Activated naive CD4-positive, alpha-beta T cell treated with anti-CD3 and anti-CD28 coated beads, Interleukin-2, amount 50 U/mL, for 24 hours (primary cell): ENCODE measurements at regions not wholly inside any gene's neighbourhood (a gene's known extent, or its start where the extent isn't known, plus 50 kb on each side); places are given as distances from the start of the nearest gene placed in this dataset.
"Not testable (repeated sequence)": the region's sequence is repeated elsewhere in the genome, so short reads cannot be mapped to it uniquely, and the experiment has no call there.

ENCODE experiments used
- H3K27ac Mint-ChIP-seq: one replicate; pipeline ENCODE4 v1.8.0; 2021; ENCODE audit warnings: mild to moderate bottlenecking, mixed read lengths
- H3K27me3 Mint-ChIP-seq: one replicate; pipeline ENCODE4 v1.8.0; 2021; ENCODE audit warnings: mixed read lengths
- H3K36me3 Mint-ChIP-seq: one replicate; pipeline ENCODE4 v1.8.0; 2021; ENCODE audit warnings: mixed read lengths
- H3K4me1 Mint-ChIP-seq: one replicate; pipeline ENCODE4 v1.8.0; 2021; ENCODE audit warnings: mixed read lengths
- H3K4me3 Mint-ChIP-seq: one replicate; pipeline ENCODE4 v1.8.0; 2021; ENCODE audit warnings: mild to moderate bottlenecking, mixed read lengths
- H3K9me3 Mint-ChIP-seq: one replicate; pipeline ENCODE4 v1.8.0; 2021; ENCODE audit warnings: mixed read lengths

DNA sequence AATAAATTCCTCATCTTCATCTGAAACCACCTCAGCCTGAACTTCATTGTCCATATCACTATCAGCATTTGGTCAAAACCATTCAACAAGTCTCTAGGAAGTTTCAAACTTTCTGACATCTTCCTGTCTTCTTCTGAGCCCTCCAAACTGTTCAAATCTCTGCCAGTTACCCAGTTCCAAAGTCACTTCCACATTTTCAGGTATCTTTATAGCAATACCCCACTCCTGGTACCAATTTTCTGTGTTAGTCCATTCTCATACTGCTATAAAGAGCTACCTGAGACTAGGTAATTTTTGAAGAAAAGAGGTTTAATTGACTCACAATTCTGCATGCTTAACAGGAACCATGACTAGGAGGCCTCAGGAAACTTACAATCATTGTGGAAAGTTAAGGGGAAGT, 250.4 kb downstream of the SLITRK6 start:
- H3K4me1 Mint-ChIP-seq, H3K27ac Mint-ChIP-seq, H3K4me3 Mint-ChIP-seq, H3K9me3 Mint-ChIP-seq, H3K27me3 Mint-ChIP-seq, H3K36me3 Mint-ChIP-seq: not testable (repeated sequence)

DNA sequence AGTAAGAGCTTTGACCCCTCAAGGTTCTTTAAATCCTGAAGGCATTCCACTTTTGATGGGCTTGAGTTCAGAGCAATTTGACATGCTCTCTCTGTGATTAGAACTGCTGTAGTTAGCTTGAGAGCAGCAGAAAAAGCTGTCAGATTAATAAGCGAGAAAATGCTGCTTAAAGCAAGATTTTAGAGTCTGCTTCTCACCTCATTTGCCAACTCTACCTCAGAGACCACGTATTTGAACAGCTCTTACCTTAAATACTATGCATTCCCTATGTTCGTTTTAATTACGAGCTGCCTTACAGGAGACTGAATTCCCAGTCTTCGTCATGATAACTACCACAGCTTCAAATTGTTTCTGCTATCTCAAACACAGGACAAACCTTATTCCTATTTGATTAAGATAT, 253.4 kb downstream of the SLITRK6 start:
- no peak overlapping the region for H3K27ac Mint-ChIP-seq
- H3K4me3 Mint-ChIP-seq: no peak overlapping the region
- no peaks in the 10 kb centered on the region for H3K27me3 Mint-ChIP-seq
- no peaks in the 10 kb centered on the region for H3K36me3 Mint-ChIP-seq
- peaks cover 13% of the 10 kb centered on the region for H3K4me1 Mint-ChIP-seq
- H3K9me3 Mint-ChIP-seq: peaks cover 10% of the 10 kb centered on the region

DNA sequence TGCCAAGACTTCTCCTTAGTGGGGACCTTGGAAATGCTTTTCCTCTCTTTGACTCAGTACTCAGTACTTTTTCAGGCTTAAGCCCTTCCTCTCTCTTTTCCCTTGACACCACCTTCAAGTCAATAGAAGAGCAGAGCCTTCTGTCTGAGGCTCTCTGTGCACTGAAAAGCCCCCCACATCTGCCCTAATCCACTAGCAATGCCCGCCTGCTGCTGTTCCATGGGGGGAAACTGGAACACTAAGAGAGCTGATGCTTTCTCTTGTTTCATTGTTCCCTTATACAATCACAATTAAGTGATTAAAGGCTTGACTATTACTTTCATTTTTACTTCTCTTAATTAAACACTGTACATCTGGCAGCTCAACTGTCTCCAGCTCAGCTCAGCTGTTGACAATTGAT, 254.5 kb downstream of the SLITRK6 start:
- Mint-ChIP-seq H3K4me3 (no peak overlapping the region), H3K4me1 (peaks cover 13% of the 10 kb centered on the region), H3K27me3 (no peaks in the 10 kb centered on the region), H3K27ac (no peak overlapping the region), H3K9me3 (peaks cover 10% of the 10 kb centered on the region), H3K36me3 (no peaks in the 10 kb centered on the region)

DNA sequence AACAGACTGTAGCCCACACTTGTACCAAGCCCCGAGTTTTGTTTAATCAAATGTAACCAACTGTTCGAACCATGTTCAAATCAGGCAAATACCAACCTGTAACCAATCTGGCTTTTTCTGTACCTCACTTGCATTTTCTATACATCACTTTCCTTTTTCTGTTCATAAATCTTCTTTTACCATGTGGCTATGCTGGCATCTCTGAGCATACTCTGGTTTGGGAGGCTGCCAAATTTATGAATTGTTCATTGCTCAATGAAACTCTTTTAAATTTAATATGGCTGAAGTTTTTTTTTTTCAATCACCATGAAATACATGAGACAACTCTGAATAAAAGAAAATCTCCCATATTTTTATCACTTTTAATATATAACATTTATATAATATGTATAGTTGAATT, 256.1 kb downstream of the SLITRK6 start:
- H3K27ac Mint-ChIP-seq: no peak overlapping the region
- H3K27me3 Mint-ChIP-seq: no peaks in the 10 kb centered on the region
- H3K36me3 Mint-ChIP-seq: no peaks in the 10 kb centered on the region
- H3K4me3 Mint-ChIP-seq: no peak overlapping the region
- H3K9me3 Mint-ChIP-seq: peaks cover 4% of the 10 kb centered on the region
- H3K4me1 Mint-ChIP-seq: peaks cover 13% of the 10 kb centered on the region

DNA sequence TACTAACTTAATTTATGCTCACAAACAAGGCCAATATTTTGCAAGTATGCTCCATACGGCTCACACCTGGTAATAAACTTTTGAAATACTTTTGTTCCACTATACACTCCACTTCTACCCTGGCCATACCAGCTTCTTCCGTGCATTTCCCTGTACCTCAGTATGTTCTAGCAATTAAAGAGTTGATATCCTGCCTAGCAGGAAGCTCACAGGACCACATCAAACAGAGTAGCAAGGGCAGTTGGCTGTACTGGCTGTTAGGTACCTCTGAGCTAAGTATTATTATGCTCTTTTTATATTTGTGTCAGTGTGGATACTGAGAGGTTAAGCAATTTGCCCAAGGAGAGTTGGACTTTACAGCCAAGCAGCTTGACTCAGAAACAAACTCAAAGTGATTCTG, 257.7 kb downstream of the SLITRK6 start:
- H3K4me1 Mint-ChIP-seq: peaks cover 13% of the 10 kb centered on the region
- H3K27me3 Mint-ChIP-seq: no peaks in the 10 kb centered on the region
- no peak overlapping the region for H3K27ac Mint-ChIP-seq
- peaks cover 4% of the 10 kb centered on the region for H3K9me3 Mint-ChIP-seq
- no peaks in the 10 kb centered on the region for H3K36me3 Mint-ChIP-seq
- H3K4me3 Mint-ChIP-seq: no peak overlapping the region

DNA sequence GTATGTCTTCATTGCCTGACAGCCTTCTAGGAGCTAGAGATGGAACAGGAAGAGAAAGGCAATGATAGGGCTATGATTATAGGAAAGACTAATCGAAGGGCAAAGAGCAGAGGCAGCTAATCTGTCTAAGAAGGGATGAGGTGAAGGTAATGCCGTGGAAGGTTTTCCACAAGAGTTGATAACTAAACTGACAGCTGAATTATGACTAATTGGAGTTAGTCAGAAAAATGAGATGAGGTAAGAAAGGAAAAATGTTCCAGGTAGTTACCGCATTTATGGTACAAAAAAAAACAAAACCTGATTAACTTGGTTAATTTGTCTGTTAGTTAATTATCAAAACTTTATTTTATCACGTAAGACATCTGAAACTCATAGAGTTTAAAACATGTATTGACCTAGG, 260.3 kb downstream of the SLITRK6 start:
- H3K4me1 Mint-ChIP-seq: peaks cover 13% of the 10 kb centered on the region
- no peaks in the 10 kb centered on the region for H3K27me3 Mint-ChIP-seq
- H3K27ac Mint-ChIP-seq: no peak overlapping the region
- no peaks in the 10 kb centered on the region for H3K36me3 Mint-ChIP-seq
- no peaks in the 10 kb centered on the region for H3K9me3 Mint-ChIP-seq
- no peak overlapping the region for H3K4me3 Mint-ChIP-seq

DNA sequence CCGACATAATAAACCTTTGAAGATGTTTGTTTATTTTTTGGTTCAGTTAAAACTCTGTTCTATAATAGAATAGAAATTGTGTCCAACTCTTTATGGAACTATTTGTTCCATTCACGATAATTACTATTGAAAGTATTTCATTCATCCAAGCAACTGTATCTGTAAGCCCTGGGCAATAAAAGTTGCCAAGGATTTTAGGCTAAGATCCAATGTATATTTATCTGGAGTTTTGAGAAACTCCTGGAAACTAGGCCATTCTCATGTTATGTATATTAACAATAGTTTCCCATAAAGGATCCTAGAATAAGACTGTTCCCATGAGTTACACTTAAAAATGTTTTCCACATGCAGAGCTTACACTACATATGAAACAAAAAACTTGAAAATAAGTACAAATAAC, 261.6 kb downstream of the SLITRK6 start:
- Mint-ChIP-seq H3K27me3 (no peaks in the 10 kb centered on the region), H3K4me3 (no peak overlapping the region), H3K4me1 (peaks cover 13% of the 10 kb centered on the region), H3K27ac (no peak overlapping the region), H3K9me3 (no peaks in the 10 kb centered on the region), H3K36me3 (no peaks in the 10 kb centered on the region)

DNA sequence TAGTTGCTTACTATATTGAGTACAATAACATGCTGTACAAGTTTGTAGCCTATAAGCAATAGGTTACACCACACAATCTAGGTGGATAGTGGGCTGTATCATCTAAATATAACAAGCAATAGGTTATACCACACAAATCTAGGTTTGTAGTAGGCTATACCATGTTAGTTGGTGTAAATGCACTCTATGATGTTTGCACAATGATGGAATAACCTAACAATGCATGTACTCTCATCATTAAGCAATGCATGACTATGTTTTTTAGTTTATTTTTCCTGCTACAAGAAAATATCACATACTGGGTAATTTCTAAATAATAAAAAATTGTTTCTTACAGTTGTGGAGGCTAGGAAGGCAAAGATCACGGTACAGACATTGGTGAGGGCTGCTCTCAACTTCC, 262.5 kb downstream of the SLITRK6 start:
- Mint-ChIP-seq H3K27ac (no peak overlapping the region), H3K9me3 (no peaks in the 10 kb centered on the region), H3K4me1 (peaks cover 8% of the 10 kb centered on the region), H3K36me3 (no peaks in the 10 kb centered on the region), H3K4me3 (no peak overlapping the region), H3K27me3 (no peaks in the 10 kb centered on the region)

DNA sequence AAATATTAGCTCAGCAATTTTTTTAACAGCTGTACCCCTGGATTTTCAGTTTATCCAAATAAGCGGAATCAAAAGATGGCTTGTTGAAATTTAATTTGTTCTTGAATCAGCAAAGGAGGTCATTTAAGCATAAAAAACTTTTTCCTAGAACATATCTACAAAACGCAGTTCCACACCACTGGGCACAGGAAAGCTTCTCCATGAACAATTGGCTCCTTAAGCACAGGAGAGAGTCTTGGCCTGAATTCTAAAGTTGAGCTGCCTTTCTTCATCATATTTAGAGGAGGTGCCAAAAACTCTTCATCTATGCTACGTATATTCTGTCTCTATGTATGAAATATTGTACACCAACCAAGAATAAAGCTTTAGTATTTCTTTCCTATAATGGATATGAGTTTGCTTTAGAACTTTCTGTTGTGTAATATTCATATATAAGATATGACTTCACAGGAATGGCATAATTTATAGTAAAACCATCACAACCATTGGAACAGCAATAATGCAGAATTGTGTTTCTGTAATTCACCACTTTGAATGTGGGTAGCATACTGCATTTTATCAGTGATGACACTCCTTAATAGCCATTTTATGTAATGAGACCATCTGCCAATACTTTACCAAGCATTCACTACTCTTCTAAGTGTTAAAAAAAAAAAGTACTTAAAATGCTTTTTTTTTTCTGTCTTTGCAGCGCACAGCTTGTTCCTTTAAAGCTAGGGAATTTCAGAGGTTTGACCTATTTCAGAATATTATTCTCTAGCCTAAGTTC, 263.7 kb downstream of the SLITRK6 start:
- Mint-ChIP-seq H3K9me3 (no peaks in the 10 kb centered on the region), H3K27ac (no peak overlapping the region), H3K4me3 (no peak overlapping the region), H3K27me3 (no peaks in the 10 kb centered on the region), H3K36me3 (no peaks in the 10 kb centered on the region), H3K4me1 (no peaks in the 10 kb centered on the region)

DNA sequence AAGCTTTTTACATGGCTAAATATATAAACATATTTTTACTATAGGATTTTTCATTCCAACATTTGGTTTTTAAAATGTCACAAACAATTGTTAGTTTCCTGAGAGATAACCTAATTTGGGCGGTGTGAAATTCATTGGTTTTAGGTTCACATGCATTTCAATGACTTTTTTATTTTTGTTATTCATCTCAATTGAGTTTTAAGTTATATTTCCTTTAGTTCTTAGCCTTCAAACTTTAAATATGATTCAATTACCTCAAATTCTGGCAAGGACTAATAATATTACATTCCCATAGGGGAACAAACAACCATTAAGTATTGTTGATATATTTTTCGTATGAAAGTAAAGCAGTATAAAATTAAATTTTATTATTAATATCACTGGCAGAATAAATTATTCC, 265.3 kb downstream of the SLITRK6 start:
- Mint-ChIP-seq H3K27ac (no peak overlapping the region), H3K4me1 (no peaks in the 10 kb centered on the region), H3K9me3 (no peaks in the 10 kb centered on the region), H3K27me3 (no peaks in the 10 kb centered on the region), H3K36me3 (no peaks in the 10 kb centered on the region), H3K4me3 (no peak overlapping the region)

DNA sequence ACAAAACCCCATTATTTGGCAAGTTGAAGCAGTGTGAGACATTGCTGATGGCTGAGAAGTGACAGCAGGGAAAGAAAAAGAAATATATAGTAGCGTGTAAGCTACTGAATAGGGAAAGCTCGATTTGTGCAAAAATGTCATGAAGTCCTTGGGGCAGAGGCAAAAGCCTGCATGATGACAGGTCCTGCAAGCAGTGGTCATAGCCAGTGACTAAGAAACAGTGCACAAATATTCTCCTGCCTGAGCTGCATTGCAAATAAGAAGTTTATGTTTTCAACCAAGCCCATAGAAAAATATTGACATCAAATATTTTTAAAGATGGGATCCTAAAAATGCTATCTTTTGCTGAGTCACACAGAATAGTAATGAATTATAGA, 270.0 kb downstream of the SLITRK6 start:
- no peaks in the 10 kb centered on the region for H3K9me3 Mint-ChIP-seq

DNA sequence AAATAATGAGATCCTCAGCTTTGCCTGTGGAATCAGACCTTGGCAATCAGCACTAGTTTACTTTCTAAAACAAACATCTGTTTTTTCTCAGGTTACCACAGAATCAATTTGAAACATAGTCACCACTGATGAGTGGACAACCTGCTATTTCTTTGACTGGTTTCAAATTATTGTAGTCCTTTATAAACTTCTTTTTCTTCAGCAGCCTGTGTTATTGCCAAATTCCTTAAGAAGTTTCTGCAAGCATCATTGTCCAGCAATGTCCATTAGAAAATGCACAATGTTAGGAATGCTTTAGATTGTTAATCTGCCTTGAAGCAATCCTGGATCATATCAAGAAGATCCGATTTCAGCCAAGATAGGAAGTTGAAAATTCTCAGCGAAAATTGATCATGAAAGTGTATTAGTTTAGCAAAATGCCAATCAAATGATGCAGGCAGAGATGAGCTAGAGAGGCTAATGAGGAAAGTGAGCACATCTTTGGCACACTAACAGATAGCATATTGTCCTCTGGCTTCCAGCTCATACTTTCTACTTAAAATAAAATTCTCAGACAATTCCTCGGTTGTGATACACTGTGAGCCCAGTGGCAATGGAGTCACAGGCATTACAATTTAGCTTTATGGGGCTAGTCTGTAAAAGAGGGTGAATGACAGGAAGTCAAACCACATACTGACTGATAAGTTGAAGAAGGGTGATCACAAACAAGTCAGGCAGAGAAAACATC, 270.6 kb downstream of the SLITRK6 start:
- H3K27ac Mint-ChIP-seq: no peak overlapping the region
- no peaks in the 10 kb centered on the region for H3K9me3 Mint-ChIP-seq
- H3K27me3 Mint-ChIP-seq: no peaks in the 10 kb centered on the region
- no peaks in the 10 kb centered on the region for H3K4me1 Mint-ChIP-seq
- no peak overlapping the region for H3K4me3 Mint-ChIP-seq
- H3K36me3 Mint-ChIP-seq: no peaks in the 10 kb centered on the region

More for the DNA sequence above, 270.0 kb downstream of the SLITRK6 start:
- no peak overlapping the region for H3K4me3 Mint-ChIP-seq
- H3K27me3 Mint-ChIP-seq: no peaks in the 10 kb centered on the region
- no peaks in the 10 kb centered on the region for H3K4me1 Mint-ChIP-seq
- H3K27ac Mint-ChIP-seq: no peak overlapping the region
- H3K36me3 Mint-ChIP-seq: no peaks in the 10 kb centered on the region

DNA sequence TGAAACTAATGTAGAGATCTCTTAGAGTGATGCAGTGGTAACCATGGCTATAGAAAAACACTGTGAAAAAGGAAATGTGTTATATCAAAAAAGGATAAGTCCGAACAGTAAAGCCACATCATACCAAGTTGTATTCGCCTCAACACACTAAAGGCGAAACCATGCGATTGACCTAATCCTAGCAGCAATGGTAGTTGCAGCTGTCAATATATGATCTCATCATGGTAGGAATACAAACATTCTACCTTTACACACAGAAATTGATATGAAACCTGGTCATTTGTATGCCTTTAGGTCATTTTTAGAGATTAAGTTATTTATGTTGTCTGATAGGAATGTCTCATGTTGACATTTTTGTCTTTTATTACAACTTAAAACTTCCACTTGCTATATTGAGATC, 271.9 kb downstream of the SLITRK6 start:
- Mint-ChIP-seq H3K4me3 (no peak overlapping the region), H3K27ac (no peak overlapping the region), H3K9me3 (no peaks in the 10 kb centered on the region), H3K4me1 (no peaks in the 10 kb centered on the region), H3K27me3 (no peaks in the 10 kb centered on the region), H3K36me3 (no peaks in the 10 kb centered on the region)

DNA sequence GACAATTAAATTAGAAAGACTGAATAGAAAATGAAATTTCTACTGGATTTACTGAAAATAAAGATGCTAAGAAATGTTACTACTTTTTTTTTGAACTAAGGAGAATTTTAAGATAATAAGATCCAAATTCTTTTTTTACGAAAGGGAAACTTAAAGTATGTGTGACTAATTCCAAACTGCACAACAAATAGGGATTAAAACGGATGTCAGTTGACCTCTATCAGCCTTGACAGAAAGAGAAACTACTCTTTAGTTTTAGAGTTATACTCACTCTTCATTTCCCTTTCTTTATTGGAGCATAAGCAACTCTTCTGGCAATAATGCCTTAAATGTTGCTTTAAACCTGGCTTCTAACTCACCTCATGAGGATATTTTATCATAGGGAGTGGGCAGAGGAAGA, 273.8 kb downstream of the SLITRK6 start:
- no peak overlapping the region for H3K27ac Mint-ChIP-seq
- H3K4me1 Mint-ChIP-seq: no peaks in the 10 kb centered on the region
- H3K27me3 Mint-ChIP-seq: no peaks in the 10 kb centered on the region
- no peak overlapping the region for H3K4me3 Mint-ChIP-seq
- no peaks in the 10 kb centered on the region for H3K36me3 Mint-ChIP-seq
- no peaks in the 10 kb centered on the region for H3K9me3 Mint-ChIP-seq

DNA sequence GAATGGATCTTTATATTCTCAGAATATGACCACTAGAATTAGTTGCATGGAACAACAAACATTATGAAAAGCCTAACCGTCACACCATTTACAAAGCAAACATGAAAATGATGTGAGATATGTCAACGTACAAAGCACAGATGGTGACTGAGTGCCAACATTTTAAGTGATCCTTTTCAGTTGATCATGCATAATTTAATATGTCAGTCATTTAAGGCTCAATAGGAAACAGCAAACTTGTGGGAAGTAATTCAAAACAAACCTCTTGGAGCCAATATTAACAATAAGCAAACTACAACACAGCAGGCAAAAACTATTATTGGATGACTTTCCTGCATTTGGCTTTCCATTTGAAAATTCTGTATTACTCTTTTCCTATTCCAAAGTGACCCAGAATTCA, 277.6 kb downstream of the SLITRK6 start:
- Mint-ChIP-seq H3K4me3 (no peak overlapping the region), H3K4me1 (no peaks in the 10 kb centered on the region), H3K36me3 (no peaks in the 10 kb centered on the region), H3K27me3 (no peaks in the 10 kb centered on the region), H3K9me3 (no peaks in the 10 kb centered on the region), H3K27ac (no peak overlapping the region)

DNA sequence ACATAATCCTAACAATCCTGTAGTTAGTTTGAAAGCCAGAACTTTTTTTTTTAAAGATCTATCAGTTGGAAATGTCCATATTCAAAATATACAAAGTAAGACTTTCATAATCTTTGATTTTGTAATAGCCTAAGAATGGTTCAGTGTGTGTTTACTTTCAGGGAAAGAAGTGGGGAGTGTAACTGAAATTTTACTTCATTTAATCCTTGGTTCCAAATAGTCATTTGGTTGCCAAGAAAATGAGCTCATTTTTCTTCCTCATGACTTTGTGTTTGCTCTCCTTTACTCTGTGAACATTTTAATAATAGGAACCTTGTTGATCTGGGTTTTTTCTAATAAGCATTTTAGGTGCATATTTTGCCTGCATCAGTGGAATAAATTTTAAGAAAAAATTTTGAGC, 278.8 kb downstream of the SLITRK6 start:
- Mint-ChIP-seq H3K36me3 (no peaks in the 10 kb centered on the region), H3K27me3 (no peaks in the 10 kb centered on the region), H3K27ac (no peak overlapping the region), H3K4me1 (no peaks in the 10 kb centered on the region), H3K9me3 (peaks cover 6% of the 10 kb centered on the region), H3K4me3 (no peak overlapping the region)

DNA sequence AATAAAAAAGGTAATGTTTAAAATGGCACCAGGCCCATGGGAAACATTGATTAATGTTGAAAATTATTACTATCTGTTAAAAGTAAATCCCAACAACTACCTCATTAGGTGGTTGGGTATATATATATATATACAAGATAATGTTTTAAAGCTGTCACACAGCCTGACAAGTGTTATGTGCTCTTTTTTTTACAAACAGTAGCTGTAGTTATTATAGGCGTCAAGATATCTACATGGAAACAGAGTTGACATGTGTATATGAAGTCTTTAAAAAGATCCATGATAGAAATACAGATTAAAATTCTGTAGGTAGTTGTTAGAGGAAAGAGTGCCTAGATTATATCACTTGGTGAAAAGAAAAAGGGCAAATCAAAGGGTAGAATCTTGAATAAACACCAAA, 279.9 kb downstream of the SLITRK6 start:
- no peaks in the 10 kb centered on the region for H3K27me3 Mint-ChIP-seq
- H3K36me3 Mint-ChIP-seq: no peaks in the 10 kb centered on the region
- no peak overlapping the region for H3K27ac Mint-ChIP-seq
- no peaks in the 10 kb centered on the region for H3K4me1 Mint-ChIP-seq
- H3K9me3 Mint-ChIP-seq: peaks cover 6% of the 10 kb centered on the region
- H3K4me3 Mint-ChIP-seq: no peak overlapping the region
